Immature natural killer cell (primary cell): ENCODE measurements at regions not wholly inside any gene's neighbourhood (a gene's known extent, or its start where the extent isn't known, plus 50 kb on each side); places are given as distances from the start of the nearest gene placed in this dataset.

Experiments used
- DNase-seq, 3 donors: peaks; one replicate each; pipeline ENCODE4 v3.0.0; 2022; ENCODE audit warnings: mixed read lengths in 1 of 3
- H3K27ac Mint-ChIP-seq, 6 donors: one replicate each; pipeline ENCODE4 v1.8.0; 2020; ENCODE audit warnings: mixed read lengths in 6 of 6, mild to moderate bottlenecking in 5 of 6, inconsistent platforms in 4 of 6, moderate library complexity in 3 of 6
- H3K27me3 Mint-ChIP-seq, 3 donors: one replicate each; pipeline ENCODE4 v1.8.0; 2020 to 2021; ENCODE audit warnings: low read depth in 3 of 3, mild to moderate bottlenecking in 3 of 3, mixed read lengths in 3 of 3, moderate library complexity in 3 of 3, inconsistent platforms in 1 of 3
- H3K36me3 Mint-ChIP-seq, 3 donors: one replicate each; pipeline ENCODE4 v1.8.0; 2020; ENCODE audit warnings: mixed read lengths in 3 of 3, inconsistent platforms in 2 of 3, mild to moderate bottlenecking in 2 of 3
- H3K4me1 Mint-ChIP-seq, 2 donors: one replicate each; pipeline ENCODE4 v1.8.0; 2020; ENCODE audit warnings: inconsistent platforms in 2 of 2, mild to moderate bottlenecking in 2 of 2, mixed read lengths in 2 of 2, moderate library complexity in 1 of 2
- H3K4me3 Mint-ChIP-seq, 5 donors: one replicate each; pipeline ENCODE4 v1.8.0; 2020; ENCODE audit warnings: mild to moderate bottlenecking in 5 of 5, mixed read lengths in 5 of 5, inconsistent platforms in 3 of 5, moderate library complexity in 3 of 5
- H3K9me3 Mint-ChIP-seq, 6 donors: one replicate each; pipeline ENCODE4 v1.8.0; 2020; ENCODE audit warnings: mild to moderate bottlenecking in 6 of 6, mixed read lengths in 6 of 6, inconsistent platforms in 4 of 6, moderate library complexity in 3 of 6

GRCh38 chr11:116065191-116065895 is 561.1 kb upstream of the CADM1 start:
- no peaks in the 10 kb centered on the region for H3K36me3 Mint-ChIP-seq
- H3K27me3 Mint-ChIP-seq, result peaks cover 0 to 22% (median 4%) of the 10 kb centered on the region in 3 donors
- DNase-seq, result no peak
- H3K9me3 Mint-ChIP-seq, result peaks cover 0 to 2% (median 0%) of the 10 kb centered on the region in 6 donors
- no peak overlapping the region for H3K27ac Mint-ChIP-seq
- no peak overlapping the region for H3K4me3 Mint-ChIP-seq
- H3K4me1 Mint-ChIP-seq, result peaks cover 1 to 10% of the 10 kb centered on the region in 2 donors

- Mint-ChIP-seq H3K4me3 (no peak overlapping the region), H3K4me1 (peaks cover 1 to 10% of the 10 kb centered on the region in 2 donors), H3K27ac (no peak overlapping the region), H3K9me3 (peaks cover 0 to 2% (median 0%) of the 10 kb centered on the region in 6 donors), H3K36me3 (no peaks in the 10 kb centered on the region), H3K27me3 (peaks cover 0 to 20% (median 8%) of the 10 kb centered on the region in 3 donors)
- DNase-seq, result no peak
Observed at GRCh38 chr11:116062490-116063171, 558.4 kb upstream of the CADM1 start.

GRCh38 chr11:116062129-116062489 is 557.9 kb upstream of the CADM1 start:
- H3K4me1 Mint-ChIP-seq, result peaks cover 1 to 10% of the 10 kb centered on the region in 2 donors
- no peak overlapping the region for H3K4me3 Mint-ChIP-seq
- peaks cover 1 to 16% (median 8%) of the 10 kb centered on the region in 3 donors for H3K27me3 Mint-ChIP-seq
- no peak overlapping the region for H3K27ac Mint-ChIP-seq
- H3K9me3 Mint-ChIP-seq, result peaks cover 0 to 2% (median 0%) of the 10 kb centered on the region in 6 donors
- no peak for DNase-seq
- H3K36me3 Mint-ChIP-seq, result no peaks in the 10 kb centered on the region

- Mint-ChIP-seq H3K36me3 (no peaks in the 10 kb centered on the region), H3K4me1 (peaks cover 0 to 7% of the 10 kb centered on the region in 2 donors), H3K4me3 (no peak overlapping the region), H3K9me3 (peaks cover 0 to 2% (median 0%) of the 10 kb centered on the region in 6 donors), H3K27ac (no peak overlapping the region), H3K27me3 (peaks cover 1 to 16% (median 8%) of the 10 kb centered on the region in 3 donors)
- DNase-seq, result no peak
Observed at GRCh38 chr11:116061322-116061721, 557.1 kb upstream of the CADM1 start.

- Mint-ChIP-seq H3K27me3 (peaks cover 1 to 13% (median 8%) of the 10 kb centered on the region in 3 donors), H3K4me3 (no peak overlapping the region), H3K27ac (no peak overlapping the region), H3K9me3 (no peaks in the 10 kb centered on the region), H3K4me1 (no peaks in the 10 kb centered on the region), H3K36me3 (no peaks in the 10 kb centered on the region)
- no peak for DNase-seq
Observed at GRCh38 chr11:116059919-116060318, 555.7 kb upstream of the CADM1 start.

GRCh38 chr11:116057000-116057399 is 552.8 kb upstream of the CADM1 start:
- no peak overlapping the region for H3K27ac Mint-ChIP-seq
- H3K27me3 Mint-ChIP-seq, result peaks cover 1 to 12% (median 8%) of the 10 kb centered on the region in 3 donors
- no peak overlapping the region for H3K4me3 Mint-ChIP-seq
- no peaks in the 10 kb centered on the region for H3K36me3 Mint-ChIP-seq
- no peaks in the 10 kb centered on the region for H3K9me3 Mint-ChIP-seq
- no peaks in the 10 kb centered on the region for H3K4me1 Mint-ChIP-seq
- no peak for DNase-seq

GRCh38 chr11:116055064-116055463 is 550.8 kb upstream of the CADM1 start:
- no peaks in the 10 kb centered on the region for H3K9me3 Mint-ChIP-seq
- no peak overlapping the region for H3K27ac Mint-ChIP-seq
- no peak overlapping the region for H3K4me3 Mint-ChIP-seq
- peaks cover 1 to 11% (median 2%) of the 10 kb centered on the region in 3 donors for H3K27me3 Mint-ChIP-seq
- no peaks in the 10 kb centered on the region for H3K36me3 Mint-ChIP-seq
- no peaks in the 10 kb centered on the region for H3K4me1 Mint-ChIP-seq
- DNase-seq, result no peak

- DNase-seq, result no peak
- H3K27ac Mint-ChIP-seq, result no peak overlapping the region
- no peaks in the 10 kb centered on the region for H3K9me3 Mint-ChIP-seq
- H3K4me3 Mint-ChIP-seq, result no peak overlapping the region
- no peaks in the 10 kb centered on the region for H3K36me3 Mint-ChIP-seq
- no peaks in the 10 kb centered on the region for H3K4me1 Mint-ChIP-seq
- H3K27me3 Mint-ChIP-seq, result peaks cover 0 to 8% (median 2%) of the 10 kb centered on the region in 3 donors
Observed at GRCh38 chr11:116053548-116053919, 549.3 kb upstream of the CADM1 start.

- Mint-ChIP-seq H3K4me3 (no peak overlapping the region), H3K27ac (no peak overlapping the region), H3K27me3 (peaks cover 0 to 8% (median 3%) of the 10 kb centered on the region in 3 donors), H3K9me3 (no peaks in the 10 kb centered on the region), H3K4me1 (no peaks in the 10 kb centered on the region), H3K36me3 (no peaks in the 10 kb centered on the region)
- DNase-seq, result no peak
Observed at GRCh38 chr11:116052603-116053547, 548.7 kb upstream of the CADM1 start.

GRCh38 chr11:116051494-116051893 is 547.3 kb upstream of the CADM1 start:
- no peak for DNase-seq
- Mint-ChIP-seq H3K4me3 (no peak overlapping the region), H3K9me3 (no peaks in the 10 kb centered on the region), H3K36me3 (no peaks in the 10 kb centered on the region), H3K4me1 (no peaks in the 10 kb centered on the region), H3K27me3 (peaks cover 0 to 8% (median 1%) of the 10 kb centered on the region in 3 donors), H3K27ac (no peak overlapping the region)

GRCh38 chr11:116049383-116049782 is 545.2 kb upstream of the CADM1 start:
- no peak for DNase-seq
- H3K36me3 Mint-ChIP-seq, result no peaks in the 10 kb centered on the region
- H3K9me3 Mint-ChIP-seq, result no peaks in the 10 kb centered on the region
- H3K27ac Mint-ChIP-seq, result no peak overlapping the region
- no peak overlapping the region for H3K4me3 Mint-ChIP-seq
- H3K4me1 Mint-ChIP-seq, result no peaks in the 10 kb centered on the region
- peaks cover 0 to 10% (median 1%) of the 10 kb centered on the region in 3 donors for H3K27me3 Mint-ChIP-seq

GRCh38 chr11:116046127-116046526 is 541.9 kb upstream of the CADM1 start:
- peaks cover 0 to 4% (median 1%) of the 10 kb centered on the region in 3 donors for H3K27me3 Mint-ChIP-seq
- no peaks in the 10 kb centered on the region for H3K36me3 Mint-ChIP-seq
- H3K4me1 Mint-ChIP-seq, result no peaks in the 10 kb centered on the region
- no peak overlapping the region for H3K27ac Mint-ChIP-seq
- H3K4me3 Mint-ChIP-seq, result no peak overlapping the region
- H3K9me3 Mint-ChIP-seq, result peaks cover 0 to 4% (median 0%) of the 10 kb centered on the region in 6 donors
- DNase-seq, result no peak

- Mint-ChIP-seq H3K4me1 (no peaks in the 10 kb centered on the region), H3K27me3 (peaks cover 0 to 4% (median 1%) of the 10 kb centered on the region in 3 donors), H3K36me3 (no peaks in the 10 kb centered on the region), H3K4me3 (no peak overlapping the region), H3K27ac (no peak overlapping the region), H3K9me3 (peaks cover 0 to 4% (median 0%) of the 10 kb centered on the region in 6 donors)
- no peak for DNase-seq
Observed at GRCh38 chr11:116044941-116045340, 540.7 kb upstream of the CADM1 start.

- H3K27me3 Mint-ChIP-seq, result peaks cover 0 to 4% (median 1%) of the 10 kb centered on the region in 3 donors
- peaks cover 0 to 4% (median 0%) of the 10 kb centered on the region in 6 donors for H3K9me3 Mint-ChIP-seq
- H3K36me3 Mint-ChIP-seq, result no peaks in the 10 kb centered on the region
- H3K27ac Mint-ChIP-seq, result no peak overlapping the region
- H3K4me3 Mint-ChIP-seq, result no peak overlapping the region
- no peaks in the 10 kb centered on the region for H3K4me1 Mint-ChIP-seq
- DNase-seq, result no peak
Observed at GRCh38 chr11:116044520-116044919, 540.3 kb upstream of the CADM1 start.
